K562 (cell line): ENCODE measurements at regions not wholly inside any gene's neighbourhood (a gene's known extent, or its start where the extent isn't known, plus 50 kb on each side); places are given as distances from the start of the nearest gene placed in this dataset.

Source experiments
- ATAC-seq: fragments of 200-7000 bp; cut with Tn5 transposase; 3 replicates; pipeline ENCODE4 v1.9.1; 2020; ENCODE audit warnings: moderate library complexity
- BruUV-seq: library from RNA; stranded (reverse); fragments of 400-500 nt; replicated peaks from 2 replicates; lab custom pipeline; 2021; lab: Mats Ljungman, UMichigan
- CTCF ChIA-PET: fragments of 300-600 bp; formaldehyde crosslinking; extraction: SDS; loops from one replicate; lab custom pipeline; 2021; ENCODE audit warnings: low intra/inter-chr PET ratio; lab: Yijun Ruan, JAX
- POLR2A ChIA-PET: fragments of 300-600, 350-650 bp; sonication (Branson Sonifier 250); formaldehyde crosslinking; extraction: SDS; loops from one replicate; lab custom pipeline; 2021; ENCODE audit warnings: antibody characterized with exemption, inconsistent platforms; lab: Yijun Ruan, JAX
- DNase-seq, 4 experiments: peaks; one replicate each; pipeline versions ENCODE4 v3.0.0 to v3.0.0-alpha.2; 2011 to 2018; ENCODE audit warnings: low spot score in 3 of 4, mixed read lengths in 3 of 4; ENCODE audit errors: extremely low read depth in 1 of 4
- FAIRE-seq: peaks from 2 replicates; lab custom pipeline; 2011; peaks lifted over from hg19 to GRCh38; lab: Jason Lieb, UNC
- H2AFZ ChIP-seq: 2 replicates; pipeline ENCODE4 v1.6.0; 2011; ENCODE audit warnings: low read depth, low read length, control low read depth, inconsistent platforms
- H3K27ac ChIP-seq: fragments of 200-600 bp; 3 replicates; pipeline ENCODE4 v1.8.0; 2011; ENCODE audit warnings: low read depth, mild to moderate bottlenecking, control low read depth, inconsistent platforms, low read length, moderate library complexity, mixed read lengths; ENCODE audit errors: extremely low read depth
- H3K27me3 ChIP-seq, 2 experiments: fragments of 300-600 bp in 1 of 2; 2 replicates in 1 of 2; 3 replicates in 1 of 2; pipeline versions ENCODE4 v1.6.0 to v1.8.0; 2011; ENCODE audit warnings: inconsistent platforms in 2 of 2, low read length in 2 of 2, mild to moderate bottlenecking in 1 of 2, mixed read lengths in 1 of 2, moderate library complexity in 1 of 2; ENCODE audit not compliant: control insufficient read depth in 2 of 2, insufficient read depth in 2 of 2
- H3K36me3 ChIP-seq: fragments of 300-600 bp; 3 replicates; pipeline ENCODE4 v1.8.0; 2011; ENCODE audit warnings: mild to moderate bottlenecking, low read length, inconsistent platforms; ENCODE audit not compliant: control insufficient read depth, insufficient read depth
- H3K4me1 ChIP-seq, 2 experiments: fragments of 200-600 bp in 1 of 2; replicated peaks in 1 of 2; 2 replicates in 1 of 2; 3 replicates in 1 of 2; pipeline versions ENCODE4 v1.5.1 to v1.8.0; 2011; ENCODE audit warnings: inconsistent platforms in 2 of 2, low read length in 2 of 2, mild to moderate bottlenecking in 1 of 2, mixed read lengths in 1 of 2, moderate library complexity in 1 of 2; ENCODE audit not compliant: control insufficient read depth in 2 of 2, insufficient read depth in 2 of 2
- H3K4me2 ChIP-seq: 2 replicates; pipeline ENCODE4 v1.6.1; 2011; ENCODE audit warnings: low read length, control low read depth, inconsistent platforms, mixed read lengths; ENCODE audit not compliant: insufficient read depth
- H3K4me3 ChIP-seq: fragments of 200-600 bp; sonication (generic), shearing (Covaris generic); 2 replicates; pipeline ENCODE4 v1.5.1; 2016; ENCODE audit warnings: control low read depth, inconsistent platforms
- H3K79me2 ChIP-seq: fragments of 200-600 bp; 3 replicates; pipeline ENCODE4 v1.8.0; 2011; ENCODE audit warnings: low read length, inconsistent platforms; ENCODE audit not compliant: control insufficient read depth, insufficient read depth
- H3K9ac ChIP-seq, 2 experiments: 2 replicates each; pipeline versions ENCODE4 v1.6.0 to v1.6.1; 2011; ENCODE audit warnings: low read depth in 2 of 2, low read length in 2 of 2, control low read depth in 1 of 2, inconsistent platforms in 1 of 2, mild to moderate bottlenecking in 1 of 2, mixed read lengths in 1 of 2; ENCODE audit not compliant: insufficient read depth in 1 of 2
- H3K9me1 ChIP-seq: one replicate; pipeline ENCODE4 v1.6.0; 2011; ENCODE audit warnings: inconsistent platforms, mild to moderate bottlenecking, low read length, moderate library complexity; ENCODE audit not compliant: control insufficient read depth, insufficient read depth
- H3K9me3 ChIP-seq: replicated peaks from 2 replicates; pipeline ENCODE4 v1.5.1; 2011; ENCODE audit warnings: low read depth, low read length, inconsistent platforms; ENCODE audit not compliant: control insufficient read depth, insufficient read depth
- H4K20me1 ChIP-seq: replicated peaks from 2 replicates; pipeline ENCODE4 v1.6.1; 2011; ENCODE audit warnings: low read length, inconsistent platforms, mixed read lengths; ENCODE audit not compliant: control insufficient read depth, insufficient read depth
- FOXM1 ChIP-seq, 2 experiments: fragments of 450-650 bp in 1 of 2; sonication (generic) in 1 of 2; formaldehyde crosslinking in 1 of 2; IDR thresholded peaks; 2 replicates each; pipeline versions ENCODE4 v1.6.1 to v1.9.0; 2017 to 2022; ENCODE audit warnings: low read depth in 2 of 2, mild to moderate bottlenecking in 2 of 2, missing genetic modification reagents in 1 of 2, moderate library complexity in 1 of 2
- HDAC6 ChIP-seq: IDR thresholded peaks from 2 replicates; pipeline ENCODE4 v1.6.1; 2012; ENCODE audit warnings: low read depth, mild to moderate bottlenecking, control low read depth, inconsistent platforms, low read length, moderate library complexity
- MCM7 ChIP-seq, 2 experiments: fragments of 450-650 bp; IDR thresholded peaks; 2 replicates each; pipeline ENCODE4 v1.6.1; 2016 to 2018
- MTA1 ChIP-seq: fragments of 450-650 bp; IDR thresholded peaks from 2 replicates; pipeline ENCODE4 v1.6.1; 2017; ENCODE audit warnings: borderline replicate concordance
- NFRKB ChIP-seq: fragments of 450-650 bp; IDR thresholded peaks from 2 replicates; pipeline ENCODE4 v1.6.1; 2016; ENCODE audit warnings: low read depth
- SAFB2 ChIP-seq: fragments of 200-400 bp; formaldehyde crosslinking; IDR thresholded peaks from 2 replicates; pipeline ENCODE4 v1.6.1; 2018; ENCODE audit warnings: borderline replicate concordance, low read length, low read depth, moderate library complexity; ENCODE audit not compliant: severe bottlenecking
- STAT5B ChIP-seq: fragments of 250-450 bp; sonication (Bioruptor Pico); IDR thresholded peaks from 2 replicates; pipeline ENCODE4 v1.8.0; 2021; ENCODE audit warnings: mild to moderate bottlenecking, inconsistent platforms
- WGBS: fragments of 100-300 bp; shearing (Covaris generic); methylation state at CpG from one replicate; pipeline ENCODE4 v1.1.6; 2016; ENCODE audit warnings: low coverage, mixed read lengths; ENCODE audit not compliant: insufficient coverage; ENCODE audit errors: missing lambda C conversion rate; 5-methylcytosine and 5-hydroxymethylcytosine counted together
- in situ Hi-C: fragments of 300-500 bp; cut with MboI; formaldehyde crosslinking; loops from 4 replicates; pipeline ENCODE4 v1.15.0; 2018; ENCODE audit warnings: inconsistent platforms, mixed read lengths
- intact Hi-C: fragments of 100-400 bp; cut with micrococcal nuclease; formaldehyde crosslinking; loops from 2 replicates; pipeline ENCODE4 v1.14.2; 2022
- TF ChIP-seq, protein P1 (sequence below): sonication (generic); formaldehyde crosslinking; IDR thresholded peaks from 2 replicates; pipeline ENCODE4 v1.8.0; 2023; ENCODE audit warnings: mild to moderate bottlenecking, missing genetic modification reagents

DNA sequence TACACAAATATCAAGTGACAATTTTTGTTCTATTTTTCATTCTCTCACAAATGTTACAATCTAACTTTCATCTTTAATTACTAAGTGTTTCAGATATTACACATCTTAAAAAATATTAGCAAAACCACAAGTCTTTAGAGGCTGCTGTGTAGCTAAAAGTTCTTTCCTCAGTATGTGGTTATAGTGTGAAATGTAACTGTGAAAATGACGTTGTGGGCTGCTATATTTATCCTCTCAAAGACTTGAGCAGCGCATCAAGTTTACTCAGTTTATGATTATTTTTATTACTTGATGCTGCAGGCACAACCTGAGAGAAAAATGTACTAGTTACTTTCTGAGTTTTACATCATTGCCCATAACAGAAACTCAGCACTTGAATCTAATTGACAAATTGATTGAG is 2860.6 kb upstream of the PCDH20 start:
- TF ChIP-seq MTA1 (no peak), STAT5B (no peak), MCM7 (IDR thresholded peaks at IDR 0.05) (no peak), HDAC6 (no peak), FOXM1 (IDR thresholded peaks at IDR 0.05; ENCODE audit: low read depth) (no peak), FOXM1 (CRISPR knock-in tag; IDR thresholded peaks at IDR 0.05; ENCODE audit: low read depth) (no peak), NFRKB (no peak), SAFB2 (no peak)
- TF ChIP-seq, protein P1, sequence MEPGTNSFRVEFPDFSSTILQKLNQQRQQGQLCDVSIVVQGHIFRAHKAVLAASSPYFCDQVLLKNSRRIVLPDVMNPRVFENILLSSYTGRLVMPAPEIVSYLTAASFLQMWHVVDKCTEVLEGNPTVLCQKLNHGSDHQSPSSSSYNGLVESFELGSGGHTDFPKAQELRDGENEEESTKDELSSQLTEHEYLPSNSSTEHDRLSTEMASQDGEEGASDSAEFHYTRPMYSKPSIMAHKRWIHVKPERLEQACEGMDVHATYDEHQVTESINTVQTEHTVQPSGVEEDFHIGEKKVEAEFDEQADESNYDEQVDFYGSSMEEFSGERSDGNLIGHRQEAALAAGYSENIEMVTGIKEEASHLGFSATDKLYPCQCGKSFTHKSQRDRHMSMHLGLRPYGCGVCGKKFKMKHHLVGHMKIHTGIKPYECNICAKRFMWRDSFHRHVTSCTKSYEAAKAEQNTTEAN (CRISPR knock-in tag): no peak
- POLR2A ChIA-PET: no interaction called here

More for the DNA sequence above, 2860.6 kb upstream of the PCDH20 start:
- in situ Hi-C loops: no loop called here
- CTCF ChIA-PET: no interaction called here
- BruUV-seq: no TSS peak
- H2AFZ ChIP-seq: no peak overlapping the region
- H3K9ac ChIP-seq: no peak overlapping the region
- 0% methylated on average over 2 of the region's 2 CpGs for WGBS
- H3K9me3 ChIP-seq: no peaks in the 10 kb centered on the region
- no peak overlapping the region for H3K27ac ChIP-seq
- no peak overlapping the region for H3K4me2 ChIP-seq
- no peaks in the 10 kb centered on the region for H3K9me1 ChIP-seq
- intact Hi-C loops: no loop called here
- no peaks in the 10 kb centered on the region for H3K4me1 ChIP-seq
- FAIRE-seq (no peak), DNase-seq (no peak), ATAC-seq (no peak)
- H4K20me1 ChIP-seq: no peaks in the 10 kb centered on the region
- H3K79me2 ChIP-seq: no peaks in the 10 kb centered on the region
- no peaks in the 10 kb centered on the region for H3K36me3 ChIP-seq
- H3K4me3 ChIP-seq: no peak overlapping the region
- no peaks in the 10 kb centered on the region for H3K27me3 ChIP-seq
